ENCODE measurements at regions not wholly inside any gene's neighbourhood (a gene's known extent, or its start where the extent isn't known, plus 50 kb on each side); places are given as distances from the start of the nearest gene placed in this dataset.

DNA sequence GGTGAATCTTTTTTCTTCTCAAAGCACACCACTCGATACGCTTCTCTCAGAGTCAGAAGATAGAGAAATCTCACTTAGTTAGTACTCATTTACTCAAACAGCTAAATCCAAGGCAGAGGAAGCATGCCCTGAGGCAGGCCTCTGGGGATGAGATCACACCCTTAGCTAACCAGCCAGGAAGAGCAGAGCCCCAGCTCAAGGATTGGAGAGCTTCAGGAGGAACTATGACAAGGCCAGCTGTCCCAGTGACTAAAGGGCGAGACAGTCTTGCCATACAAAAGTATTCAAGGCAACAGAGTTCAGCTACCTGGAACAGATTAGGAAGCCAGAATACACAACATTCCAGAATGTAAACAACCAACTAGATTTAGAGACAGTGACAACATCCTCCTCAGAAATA is 197.7 kb upstream of the CCDC196 start:
- Histone ChIP-seq H3K79me2 (replicated peaks; ENCODE audit: insufficient read depth) (no peaks in the 10 kb centered on the region), H3K27ac (ENCODE audit: low read depth) (no peak overlapping the region), H4K20me1 (replicated peaks; ENCODE audit: insufficient read depth) (no peaks in the 10 kb centered on the region), H3K4me1 (ENCODE audit: insufficient read depth) (no peaks in the 10 kb centered on the region), H3K4me2 (no peak overlapping the region), H3K9me2 (ENCODE audit: insufficient read depth) (no peaks in the 10 kb centered on the region), H3K4me3 (no peak overlapping the region), H3K27me3 (ENCODE audit: insufficient read depth) (no peaks in the 10 kb centered on the region), H2AFZ (no peak overlapping the region), H3F3A (replicated peaks; ENCODE audit: low read depth) (no peaks in the 10 kb centered on the region), H3K36me3 (ENCODE audit: insufficient read depth) (no peaks in the 10 kb centered on the region)
- Mint-ChIP-seq H3K27me3 (ENCODE audit: insufficient read depth, low read depth, poor library complexity) (no peaks in the 10 kb centered on the region), H3K4me3 (no peak overlapping the region), H3K9me3 (peaks cover 8% of the 10 kb centered on the region; the same call in 2 of the 3 replicates), H3K36me3 (ENCODE audit: low read depth) (no peaks in the 10 kb centered on the region), H3K27ac (no peak overlapping the region), H3K4me1 (no peaks in the 10 kb centered on the region)
- no peak for ATAC-seq
- no peak for DNase-seq (ENCODE audit: low spot score)
- TF ChIP-seq ZNF331 (CRISPR knock-in tag; IDR thresholded peaks at IDR 0.05; ENCODE audit: low read depth) (no peak), CREB1 (CRISPR knock-in tag; IDR thresholded peaks at IDR 0.05; ENCODE audit: low read depth) (no peak), EZH2 (IDR thresholded peaks at IDR 0.05; ENCODE audit: low read depth, unreplicated experiment) (no peak)
- TF ChIP-seq, protein P1, sequence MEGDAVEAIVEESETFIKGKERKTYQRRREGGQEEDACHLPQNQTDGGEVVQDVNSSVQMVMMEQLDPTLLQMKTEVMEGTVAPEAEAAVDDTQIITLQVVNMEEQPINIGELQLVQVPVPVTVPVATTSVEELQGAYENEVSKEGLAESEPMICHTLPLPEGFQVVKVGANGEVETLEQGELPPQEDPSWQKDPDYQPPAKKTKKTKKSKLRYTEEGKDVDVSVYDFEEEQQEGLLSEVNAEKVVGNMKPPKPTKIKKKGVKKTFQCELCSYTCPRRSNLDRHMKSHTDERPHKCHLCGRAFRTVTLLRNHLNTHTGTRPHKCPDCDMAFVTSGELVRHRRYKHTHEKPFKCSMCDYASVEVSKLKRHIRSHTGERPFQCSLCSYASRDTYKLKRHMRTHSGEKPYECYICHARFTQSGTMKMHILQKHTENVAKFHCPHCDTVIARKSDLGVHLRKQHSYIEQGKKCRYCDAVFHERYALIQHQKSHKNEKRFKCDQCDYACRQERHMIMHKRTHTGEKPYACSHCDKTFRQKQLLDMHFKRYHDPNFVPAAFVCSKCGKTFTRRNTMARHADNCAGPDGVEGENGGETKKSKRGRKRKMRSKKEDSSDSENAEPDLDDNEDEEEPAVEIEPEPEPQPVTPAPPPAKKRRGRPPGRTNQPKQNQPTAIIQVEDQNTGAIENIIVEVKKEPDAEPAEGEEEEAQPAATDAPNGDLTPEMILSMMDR (conservative IDR thresholded peaks at IDR 0.05; ENCODE audit: low read depth in 2 of 2), result no peak

DNA sequence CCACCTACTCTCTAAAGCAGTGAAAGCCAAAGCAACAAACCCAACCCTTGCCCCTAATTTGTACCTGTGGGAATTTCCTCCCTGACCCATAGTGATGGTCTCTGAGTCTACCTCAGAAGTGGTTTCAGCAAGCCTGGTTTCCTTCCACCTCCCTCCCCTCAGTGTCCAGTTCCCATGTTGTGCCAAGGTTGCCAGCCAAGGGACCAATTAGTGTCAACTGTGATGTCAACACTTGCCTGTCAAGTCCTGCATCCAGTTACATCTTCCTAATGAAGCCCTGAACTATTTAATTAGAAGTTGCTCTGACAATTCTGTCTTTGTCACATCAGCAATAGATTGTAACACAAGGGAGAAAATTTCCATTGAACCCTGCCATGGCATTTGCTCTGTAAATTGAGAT is 194.4 kb upstream of the CCDC196 start:
- ATAC-seq (no peak), DNase-seq (ENCODE audit: low spot score) (no peak)
- H3F3A ChIP-seq (replicated peaks; ENCODE audit: low read depth), result no peaks in the 10 kb centered on the region
- H3K4me1 ChIP-seq (ENCODE audit: insufficient read depth), result no peaks in the 10 kb centered on the region
- H4K20me1 ChIP-seq (replicated peaks; ENCODE audit: insufficient read depth), result no peaks in the 10 kb centered on the region
- no peak overlapping the region for H3K4me2 ChIP-seq
- no peak overlapping the region for H3K27ac ChIP-seq (ENCODE audit: low read depth)
- H3K9me2 ChIP-seq (ENCODE audit: insufficient read depth), result 0 out of 2 replicates have a peak, but pooled peaks cover 2% of the 10 kb centered on the region
- H3K27me3 ChIP-seq (ENCODE audit: insufficient read depth), result no peaks in the 10 kb centered on the region
- no peak overlapping the region for H2AFZ ChIP-seq
- no peaks in the 10 kb centered on the region for H3K36me3 ChIP-seq (ENCODE audit: insufficient read depth)
- Mint-ChIP-seq H3K36me3 (ENCODE audit: low read depth) (no peaks in the 10 kb centered on the region), H3K27ac (no peak overlapping the region), H3K4me1 (no peaks in the 10 kb centered on the region), H3K27me3 (ENCODE audit: insufficient read depth, low read depth, poor library complexity) (no peaks in the 10 kb centered on the region), H3K4me3 (no peak overlapping the region), H3K9me3 (peaks cover 8% of the 10 kb centered on the region)
- no peak overlapping the region for H3K4me3 ChIP-seq
- no peaks in the 10 kb centered on the region for H3K79me2 ChIP-seq (replicated peaks; ENCODE audit: insufficient read depth)
- TF ChIP-seq, protein P1 (conservative IDR thresholded peaks at IDR 0.05; ENCODE audit: low read depth in 2 of 2), result no peak
- TF ChIP-seq, protein P2, sequence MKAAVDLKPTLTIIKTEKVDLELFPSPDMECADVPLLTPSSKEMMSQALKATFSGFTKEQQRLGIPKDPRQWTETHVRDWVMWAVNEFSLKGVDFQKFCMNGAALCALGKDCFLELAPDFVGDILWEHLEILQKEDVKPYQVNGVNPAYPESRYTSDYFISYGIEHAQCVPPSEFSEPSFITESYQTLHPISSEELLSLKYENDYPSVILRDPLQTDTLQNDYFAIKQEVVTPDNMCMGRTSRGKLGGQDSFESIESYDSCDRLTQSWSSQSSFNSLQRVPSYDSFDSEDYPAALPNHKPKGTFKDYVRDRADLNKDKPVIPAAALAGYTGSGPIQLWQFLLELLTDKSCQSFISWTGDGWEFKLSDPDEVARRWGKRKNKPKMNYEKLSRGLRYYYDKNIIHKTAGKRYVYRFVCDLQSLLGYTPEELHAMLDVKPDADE (IDR thresholded peaks at IDR 0.05), result no peak
- no peak for TF ChIP-seq CREB1 (CRISPR knock-in tag; IDR thresholded peaks at IDR 0.05; ENCODE audit: low read depth)
- TF ChIP-seq JUNB (IDR thresholded peaks at IDR 0.05; ENCODE audit: unreplicated experiment), result no peak
- TF ChIP-seq, protein P3, sequence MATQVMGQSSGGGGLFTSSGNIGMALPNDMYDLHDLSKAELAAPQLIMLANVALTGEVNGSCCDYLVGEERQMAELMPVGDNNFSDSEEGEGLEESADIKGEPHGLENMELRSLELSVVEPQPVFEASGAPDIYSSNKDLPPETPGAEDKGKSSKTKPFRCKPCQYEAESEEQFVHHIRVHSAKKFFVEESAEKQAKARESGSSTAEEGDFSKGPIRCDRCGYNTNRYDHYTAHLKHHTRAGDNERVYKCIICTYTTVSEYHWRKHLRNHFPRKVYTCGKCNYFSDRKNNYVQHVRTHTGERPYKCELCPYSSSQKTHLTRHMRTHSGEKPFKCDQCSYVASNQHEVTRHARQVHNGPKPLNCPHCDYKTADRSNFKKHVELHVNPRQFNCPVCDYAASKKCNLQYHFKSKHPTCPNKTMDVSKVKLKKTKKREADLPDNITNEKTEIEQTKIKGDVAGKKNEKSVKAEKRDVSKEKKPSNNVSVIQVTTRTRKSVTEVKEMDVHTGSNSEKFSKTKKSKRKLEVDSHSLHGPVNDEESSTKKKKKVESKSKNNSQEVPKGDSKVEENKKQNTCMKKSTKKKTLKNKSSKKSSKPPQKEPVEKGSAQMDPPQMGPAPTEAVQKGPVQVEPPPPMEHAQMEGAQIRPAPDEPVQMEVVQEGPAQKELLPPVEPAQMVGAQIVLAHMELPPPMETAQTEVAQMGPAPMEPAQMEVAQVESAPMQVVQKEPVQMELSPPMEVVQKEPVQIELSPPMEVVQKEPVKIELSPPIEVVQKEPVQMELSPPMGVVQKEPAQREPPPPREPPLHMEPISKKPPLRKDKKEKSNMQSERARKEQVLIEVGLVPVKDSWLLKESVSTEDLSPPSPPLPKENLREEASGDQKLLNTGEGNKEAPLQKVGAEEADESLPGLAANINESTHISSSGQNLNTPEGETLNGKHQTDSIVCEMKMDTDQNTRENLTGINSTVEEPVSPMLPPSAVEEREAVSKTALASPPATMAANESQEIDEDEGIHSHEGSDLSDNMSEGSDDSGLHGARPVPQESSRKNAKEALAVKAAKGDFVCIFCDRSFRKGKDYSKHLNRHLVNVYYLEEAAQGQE (IDR thresholded peaks at IDR 0.05; ENCODE audit: unreplicated experiment), result no peak
- TF ChIP-seq ZNF114 (CRISPR knock-in tag; IDR thresholded peaks at IDR 0.05), result no peak
- TF ChIP-seq EZH2 (IDR thresholded peaks at IDR 0.05; ENCODE audit: low read depth, unreplicated experiment), result no peak
